SK-N-SH (cell line): ENCODE measurements at regions not wholly inside any gene's neighbourhood (a gene's known extent, or its start where the extent isn't known, plus 50 kb on each side); places are given as distances from the start of the nearest gene placed in this dataset.

Experiments
- CHD2 ChIP-seq: fragments of 150-350 bp; IDR thresholded peaks from 2 replicates; pipeline ENCODE4 v1.6.1; 2018; ENCODE audit warnings: low read length; ENCODE audit not compliant: partially characterized antibody
- EP300 ChIP-seq, 2 experiments: IDR thresholded peaks; 2 replicates each; pipeline versions ENCODE4 v1.4.0 to v1.6.1; 2012; ENCODE audit warnings: borderline replicate concordance in 1 of 2, low read depth in 1 of 2, low read length in 1 of 2
- EZH2phosphoT487 ChIP-seq: fragments of 200-600 bp; sonication (generic); IDR thresholded peaks from 2 replicates; pipeline ENCODE4 v1.6.1; 2017; ENCODE audit warnings: low read depth, mixed run types, mild to moderate bottlenecking, antibody characterized with exemption, moderate library complexity, borderline replicate concordance
- FOXM1 ChIP-seq: IDR thresholded peaks from 2 replicates; pipeline ENCODE4 v1.4.0; 2012; ENCODE audit warnings: low read depth, mild to moderate bottlenecking
- JUND ChIP-seq: IDR thresholded peaks from 2 replicates; pipeline ENCODE4 v1.4.0; 2012
- RAD21 ChIP-seq: IDR thresholded peaks from 2 replicates; pipeline ENCODE4 v1.6.1; 2012; ENCODE audit warnings: mild to moderate bottlenecking, low read length
- RCOR1 ChIP-seq: fragments of 150-350 bp; IDR thresholded peaks from 2 replicates; pipeline ENCODE4 v1.6.1; 2017; ENCODE audit warnings: antibody characterized with exemption, low read length
- RFX5 ChIP-seq: IDR thresholded peaks from 2 replicates; pipeline ENCODE4 v1.6.1; 2012; ENCODE audit warnings: mild to moderate bottlenecking, improper control_type of control experiment, low read length
- SMC3 ChIP-seq: IDR thresholded peaks from 2 replicates; pipeline ENCODE4 v1.6.1; 2012; ENCODE audit warnings: low read depth, low read length, improper control_type of control experiment
- TAF1 ChIP-seq: IDR thresholded peaks from 2 replicates; pipeline ENCODE4 v1.6.1; 2012; ENCODE audit warnings: low read depth, mild to moderate bottlenecking, low read length, moderate library complexity, borderline replicate concordance
- TF ChIP-seq, protein P1 (sequence below): fragments of 200-600 bp; sonication (generic); IDR thresholded peaks from 2 replicates; pipeline ENCODE4 v1.6.1; 2017; ENCODE audit warnings: antibody characterized with exemption, mild to moderate bottlenecking, moderate library complexity
- TF ChIP-seq, protein P2 (sequence below): IDR thresholded peaks from 2 replicates; pipeline ENCODE4 v1.6.1; 2012; ENCODE audit warnings: mild to moderate bottlenecking, low read depth, low read length, moderate library complexity
- TF ChIP-seq, protein P3 (sequence below): IDR thresholded peaks from 2 replicates; pipeline ENCODE4 v1.4.0; 2012; ENCODE audit warnings: low read depth
- TF ChIP-seq, protein P4 (sequence below): fragments of 150-350 bp; IDR thresholded peaks from 2 replicates; pipeline ENCODE4 v1.6.1; 2017; ENCODE audit warnings: antibody characterized with exemption, low read length, low read depth, borderline replicate concordance

DNA sequence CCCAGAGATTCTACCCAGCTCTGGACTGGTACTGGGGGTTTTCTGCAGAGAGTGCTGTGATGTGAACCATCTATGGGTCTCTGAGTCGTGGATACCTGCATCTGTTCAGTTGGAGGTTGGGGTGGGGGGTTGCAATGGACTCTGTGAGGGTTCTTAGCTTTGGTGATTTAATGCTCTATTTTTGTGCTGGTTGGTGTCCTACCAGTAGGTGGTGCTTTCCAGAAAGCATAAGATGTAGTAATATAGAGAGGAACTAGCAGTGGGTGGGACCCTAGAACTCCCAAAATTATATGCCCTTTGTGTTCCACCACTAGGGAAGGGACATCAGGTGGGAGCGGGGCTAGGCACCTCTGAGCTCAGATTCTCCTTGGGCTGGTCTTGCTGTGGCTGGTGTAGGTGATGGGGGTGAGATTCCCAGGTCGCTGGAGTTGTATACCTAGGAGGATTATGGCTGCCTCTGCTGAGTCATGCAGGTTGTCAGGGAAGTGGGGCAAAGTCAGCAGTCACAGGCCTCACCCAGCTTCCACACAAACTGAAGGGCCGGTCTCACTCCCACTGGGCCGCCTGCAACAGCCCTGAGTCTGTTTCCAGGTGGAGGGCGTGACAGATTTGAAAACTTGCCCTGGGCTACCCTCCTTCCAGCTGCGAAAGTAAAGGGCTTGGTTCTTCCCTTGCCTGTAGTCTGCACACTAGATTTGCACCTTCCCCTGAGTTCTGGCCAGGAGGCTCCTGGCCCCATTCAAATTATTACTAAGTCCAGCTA lies 573.0 kb upstream of the SLITRK1 start:
- TF ChIP-seq, protein P1, sequence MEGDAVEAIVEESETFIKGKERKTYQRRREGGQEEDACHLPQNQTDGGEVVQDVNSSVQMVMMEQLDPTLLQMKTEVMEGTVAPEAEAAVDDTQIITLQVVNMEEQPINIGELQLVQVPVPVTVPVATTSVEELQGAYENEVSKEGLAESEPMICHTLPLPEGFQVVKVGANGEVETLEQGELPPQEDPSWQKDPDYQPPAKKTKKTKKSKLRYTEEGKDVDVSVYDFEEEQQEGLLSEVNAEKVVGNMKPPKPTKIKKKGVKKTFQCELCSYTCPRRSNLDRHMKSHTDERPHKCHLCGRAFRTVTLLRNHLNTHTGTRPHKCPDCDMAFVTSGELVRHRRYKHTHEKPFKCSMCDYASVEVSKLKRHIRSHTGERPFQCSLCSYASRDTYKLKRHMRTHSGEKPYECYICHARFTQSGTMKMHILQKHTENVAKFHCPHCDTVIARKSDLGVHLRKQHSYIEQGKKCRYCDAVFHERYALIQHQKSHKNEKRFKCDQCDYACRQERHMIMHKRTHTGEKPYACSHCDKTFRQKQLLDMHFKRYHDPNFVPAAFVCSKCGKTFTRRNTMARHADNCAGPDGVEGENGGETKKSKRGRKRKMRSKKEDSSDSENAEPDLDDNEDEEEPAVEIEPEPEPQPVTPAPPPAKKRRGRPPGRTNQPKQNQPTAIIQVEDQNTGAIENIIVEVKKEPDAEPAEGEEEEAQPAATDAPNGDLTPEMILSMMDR: peak; percentile 27; the same call in 1 of the 2 replicates
- no peak for TF ChIP-seq RAD21
- TF ChIP-seq, protein P2, sequence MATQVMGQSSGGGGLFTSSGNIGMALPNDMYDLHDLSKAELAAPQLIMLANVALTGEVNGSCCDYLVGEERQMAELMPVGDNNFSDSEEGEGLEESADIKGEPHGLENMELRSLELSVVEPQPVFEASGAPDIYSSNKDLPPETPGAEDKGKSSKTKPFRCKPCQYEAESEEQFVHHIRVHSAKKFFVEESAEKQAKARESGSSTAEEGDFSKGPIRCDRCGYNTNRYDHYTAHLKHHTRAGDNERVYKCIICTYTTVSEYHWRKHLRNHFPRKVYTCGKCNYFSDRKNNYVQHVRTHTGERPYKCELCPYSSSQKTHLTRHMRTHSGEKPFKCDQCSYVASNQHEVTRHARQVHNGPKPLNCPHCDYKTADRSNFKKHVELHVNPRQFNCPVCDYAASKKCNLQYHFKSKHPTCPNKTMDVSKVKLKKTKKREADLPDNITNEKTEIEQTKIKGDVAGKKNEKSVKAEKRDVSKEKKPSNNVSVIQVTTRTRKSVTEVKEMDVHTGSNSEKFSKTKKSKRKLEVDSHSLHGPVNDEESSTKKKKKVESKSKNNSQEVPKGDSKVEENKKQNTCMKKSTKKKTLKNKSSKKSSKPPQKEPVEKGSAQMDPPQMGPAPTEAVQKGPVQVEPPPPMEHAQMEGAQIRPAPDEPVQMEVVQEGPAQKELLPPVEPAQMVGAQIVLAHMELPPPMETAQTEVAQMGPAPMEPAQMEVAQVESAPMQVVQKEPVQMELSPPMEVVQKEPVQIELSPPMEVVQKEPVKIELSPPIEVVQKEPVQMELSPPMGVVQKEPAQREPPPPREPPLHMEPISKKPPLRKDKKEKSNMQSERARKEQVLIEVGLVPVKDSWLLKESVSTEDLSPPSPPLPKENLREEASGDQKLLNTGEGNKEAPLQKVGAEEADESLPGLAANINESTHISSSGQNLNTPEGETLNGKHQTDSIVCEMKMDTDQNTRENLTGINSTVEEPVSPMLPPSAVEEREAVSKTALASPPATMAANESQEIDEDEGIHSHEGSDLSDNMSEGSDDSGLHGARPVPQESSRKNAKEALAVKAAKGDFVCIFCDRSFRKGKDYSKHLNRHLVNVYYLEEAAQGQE: no peak
- no peak for TF ChIP-seq RCOR1
- no peak for TF ChIP-seq FOXM1
- TF ChIP-seq EP300 (IDR thresholded peaks at IDR 0.05; ENCODE audit: borderline replicate concordance in 1 of 2, low read depth in 1 of 2, low read length in 1 of 2): no peak
- TF ChIP-seq SMC3: no peak
- no peak for TF ChIP-seq TAF1
- no peak for TF ChIP-seq CHD2
- TF ChIP-seq, protein P3, sequence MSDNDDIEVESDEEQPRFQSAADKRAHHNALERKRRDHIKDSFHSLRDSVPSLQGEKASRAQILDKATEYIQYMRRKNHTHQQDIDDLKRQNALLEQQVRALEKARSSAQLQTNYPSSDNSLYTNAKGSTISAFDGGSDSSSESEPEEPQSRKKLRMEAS: no peak
- no peak for TF ChIP-seq EZH2phosphoT487
- TF ChIP-seq RFX5: no peak
- TF ChIP-seq, protein P4, sequence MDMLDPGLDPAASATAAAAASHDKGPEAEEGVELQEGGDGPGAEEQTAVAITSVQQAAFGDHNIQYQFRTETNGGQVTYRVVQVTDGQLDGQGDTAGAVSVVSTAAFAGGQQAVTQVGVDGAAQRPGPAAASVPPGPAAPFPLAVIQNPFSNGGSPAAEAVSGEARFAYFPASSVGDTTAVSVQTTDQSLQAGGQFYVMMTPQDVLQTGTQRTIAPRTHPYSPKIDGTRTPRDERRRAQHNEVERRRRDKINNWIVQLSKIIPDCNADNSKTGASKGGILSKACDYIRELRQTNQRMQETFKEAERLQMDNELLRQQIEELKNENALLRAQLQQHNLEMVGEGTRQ: no peak
- TF ChIP-seq JUND: no peak
